ENCODE measurements at regions not wholly inside any gene's neighbourhood (a gene's known extent, or its start where the extent isn't known, plus 50 kb on each side); places are given as distances from the start of the nearest gene placed in this dataset.

DNA sequence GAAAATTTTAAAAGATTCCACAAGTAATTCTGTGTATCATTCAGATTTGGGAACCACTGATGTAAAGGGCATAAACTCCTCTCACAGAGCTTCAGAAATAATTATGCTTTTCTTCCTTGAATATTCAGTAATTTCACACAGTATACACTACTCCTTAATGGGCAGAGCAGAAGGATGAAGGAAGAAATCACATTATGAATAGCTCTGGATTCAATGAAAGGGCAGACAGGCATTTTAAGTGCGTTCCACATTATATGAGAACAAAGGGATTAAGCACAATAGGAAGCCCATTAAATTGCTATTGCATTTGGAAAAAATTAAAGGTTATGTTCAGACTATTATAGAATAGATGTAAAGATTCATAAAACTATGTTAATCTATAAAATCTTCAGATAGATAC, 142.6 kb downstream of the PDHA2 start:
- no peak overlapping the region for H3K4me2 ChIP-seq (ENCODE audit: low read depth, low read length)
- H2AFZ ChIP-seq (replicated peaks; ENCODE audit: low read length, poor library complexity), result no peak overlapping the region
- no peak overlapping the region for H2BK15ac ChIP-seq (ENCODE audit: low read depth, low read length)
- H4K20me1 ChIP-seq (ENCODE audit: insufficient read depth, low read length), result no peaks in the 10 kb centered on the region
- ChIA-PET POLR2A (ENCODE audit: unreplicated experiment) (no interaction called here), CTCF (no interaction called here)
- H3K4me1 ChIP-seq (ENCODE audit: control insufficient read depth, insufficient read depth, low read length), result no peaks in the 10 kb centered on the region
- no peak overlapping the region for H2AK5ac ChIP-seq (ENCODE audit: low read depth, low read length)
- no peak overlapping the region for H2BK20ac ChIP-seq (ENCODE audit: low read depth, low read length)
- H3K23ac ChIP-seq (ENCODE audit: low read depth, low read length), result no peak overlapping the region
- H4K91ac ChIP-seq (ENCODE audit: insufficient read depth, low read depth, low read length), result no peak overlapping the region
- no peak for ATAC-seq (ENCODE audit: low read depth)
- intact Hi-C loops (cut with micrococcal nuclease) (no loop called here), dilution Hi-C loops (cut with HindIII; ENCODE audit: low sequenced_read_pairs, unreplicated experiment) (no loop called here), in situ Hi-C loops (cut with MboI; ENCODE audit: low sequenced_read_pairs) (no loop called here)
- H2BK5ac ChIP-seq (ENCODE audit: low read depth, low read length, poor library complexity, severe bottlenecking), result no peak overlapping the region
- H4K5ac ChIP-seq (ENCODE audit: low read depth, low read length), result no peak overlapping the region
- H3K56ac ChIP-seq (ENCODE audit: extremely low read depth, insufficient read depth, low read length), result no peak overlapping the region
- no peak overlapping the region for H2BK120ac ChIP-seq (ENCODE audit: low read depth, low read length)
- no peak for TF ChIP-seq CHD1 (IDR thresholded peaks at IDR 0.05; ENCODE audit: low read depth, low read length)
- no peak for TF ChIP-seq FOS (IDR thresholded peaks at IDR 0.05; ENCODE audit: low read depth, low read length)
- no peak for TF ChIP-seq RFX5 (IDR thresholded peaks at IDR 0.05; ENCODE audit: low read depth, low read length)
- no peak for TF ChIP-seq MAZ (IDR thresholded peaks at IDR 0.05; ENCODE audit: borderline replicate concordance, low read depth, low read length)
- no peak for TF ChIP-seq BHLHE40 (IDR thresholded peaks at IDR 0.05; ENCODE audit: low read depth, low read length)
- TF ChIP-seq POLR2A (IDR thresholded peaks at IDR 0.05; ENCODE audit: low read depth, low read length), result no peak
- TF ChIP-seq CEBPB (IDR thresholded peaks at IDR 0.05; ENCODE audit: low read depth, low read length), result no peak
- TF ChIP-seq, protein P1, sequence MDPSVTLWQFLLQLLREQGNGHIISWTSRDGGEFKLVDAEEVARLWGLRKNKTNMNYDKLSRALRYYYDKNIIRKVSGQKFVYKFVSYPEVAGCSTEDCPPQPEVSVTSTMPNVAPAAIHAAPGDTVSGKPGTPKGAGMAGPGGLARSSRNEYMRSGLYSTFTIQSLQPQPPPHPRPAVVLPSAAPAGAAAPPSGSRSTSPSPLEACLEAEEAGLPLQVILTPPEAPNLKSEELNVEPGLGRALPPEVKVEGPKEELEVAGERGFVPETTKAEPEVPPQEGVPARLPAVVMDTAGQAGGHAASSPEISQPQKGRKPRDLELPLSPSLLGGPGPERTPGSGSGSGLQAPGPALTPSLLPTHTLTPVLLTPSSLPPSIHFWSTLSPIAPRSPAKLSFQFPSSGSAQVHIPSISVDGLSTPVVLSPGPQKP (IDR thresholded peaks at IDR 0.05; ENCODE audit: borderline replicate concordance, low read depth, low read length), result no peak
- TF ChIP-seq RCOR1 (IDR thresholded peaks at IDR 0.05; ENCODE audit: insufficient replicate concordance, low read length), result no peak
- TF ChIP-seq MAFK (IDR thresholded peaks at IDR 0.05; ENCODE audit: low read depth, low read length), result no peak
- TF ChIP-seq, protein P2, sequence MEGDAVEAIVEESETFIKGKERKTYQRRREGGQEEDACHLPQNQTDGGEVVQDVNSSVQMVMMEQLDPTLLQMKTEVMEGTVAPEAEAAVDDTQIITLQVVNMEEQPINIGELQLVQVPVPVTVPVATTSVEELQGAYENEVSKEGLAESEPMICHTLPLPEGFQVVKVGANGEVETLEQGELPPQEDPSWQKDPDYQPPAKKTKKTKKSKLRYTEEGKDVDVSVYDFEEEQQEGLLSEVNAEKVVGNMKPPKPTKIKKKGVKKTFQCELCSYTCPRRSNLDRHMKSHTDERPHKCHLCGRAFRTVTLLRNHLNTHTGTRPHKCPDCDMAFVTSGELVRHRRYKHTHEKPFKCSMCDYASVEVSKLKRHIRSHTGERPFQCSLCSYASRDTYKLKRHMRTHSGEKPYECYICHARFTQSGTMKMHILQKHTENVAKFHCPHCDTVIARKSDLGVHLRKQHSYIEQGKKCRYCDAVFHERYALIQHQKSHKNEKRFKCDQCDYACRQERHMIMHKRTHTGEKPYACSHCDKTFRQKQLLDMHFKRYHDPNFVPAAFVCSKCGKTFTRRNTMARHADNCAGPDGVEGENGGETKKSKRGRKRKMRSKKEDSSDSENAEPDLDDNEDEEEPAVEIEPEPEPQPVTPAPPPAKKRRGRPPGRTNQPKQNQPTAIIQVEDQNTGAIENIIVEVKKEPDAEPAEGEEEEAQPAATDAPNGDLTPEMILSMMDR (conservative IDR thresholded peaks at IDR 0.05; ENCODE audit: low read depth, low read length), result no peak
- no peak for TF ChIP-seq SMC3 (IDR thresholded peaks at IDR 0.05; ENCODE audit: low read depth, low read length)
- TF ChIP-seq RAD21 (IDR thresholded peaks at IDR 0.05; ENCODE audit: low read length), result no peak
- no peak for TF ChIP-seq MXI1 (IDR thresholded peaks at IDR 0.05; ENCODE audit: borderline replicate concordance, low read depth, low read length)
- TF ChIP-seq, protein P3, sequence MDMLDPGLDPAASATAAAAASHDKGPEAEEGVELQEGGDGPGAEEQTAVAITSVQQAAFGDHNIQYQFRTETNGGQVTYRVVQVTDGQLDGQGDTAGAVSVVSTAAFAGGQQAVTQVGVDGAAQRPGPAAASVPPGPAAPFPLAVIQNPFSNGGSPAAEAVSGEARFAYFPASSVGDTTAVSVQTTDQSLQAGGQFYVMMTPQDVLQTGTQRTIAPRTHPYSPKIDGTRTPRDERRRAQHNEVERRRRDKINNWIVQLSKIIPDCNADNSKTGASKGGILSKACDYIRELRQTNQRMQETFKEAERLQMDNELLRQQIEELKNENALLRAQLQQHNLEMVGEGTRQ (IDR thresholded peaks at IDR 0.05; ENCODE audit: low read depth, low read length), result no peak
- no peak overlapping the region for H3K4me3 ChIP-seq (ENCODE audit: insufficient read depth, low read depth, low read length)
- H3K4ac ChIP-seq (ENCODE audit: low read depth, low read length), result no peak overlapping the region
- no peak overlapping the region for H3K9ac ChIP-seq (ENCODE audit: low read depth, low read length)
- BruUV-seq (replicated peaks), result no TSS peak
- no peak overlapping the region for H2AK9ac ChIP-seq (replicated peaks; ENCODE audit: low read depth, low read length, poor library complexity)
- H3K27me3 ChIP-seq (ENCODE audit: control insufficient read depth, insufficient read depth, low read length), result no peaks in the 10 kb centered on the region
- DNase-seq, result no peak
- H3K18ac ChIP-seq (ENCODE audit: low read depth, low read length), result no peak overlapping the region
- H3K14ac ChIP-seq (replicated peaks; ENCODE audit: low read depth, low read length), result no peak overlapping the region
- H3K79me1 ChIP-seq (ENCODE audit: low read depth in 1 of 2, low read length in 2 of 2), result no peaks in the 10 kb centered on the region
- WGBS, 2 experiments (ENCODE audit: extremely low coverage in 2 of 2, insufficient read length in 1 of 2), result no CpG with 5 or more reads among the region's 1 CpG
- H3K9me3 ChIP-seq (ENCODE audit: control insufficient read depth, insufficient read depth, low read length), result peaks cover 16% of the 10 kb centered on the region
- H4K8ac ChIP-seq (ENCODE audit: low read depth in 2 of 2, low read length in 2 of 2), result no peak overlapping the region
- H3K9me1 ChIP-seq (ENCODE audit: insufficient read depth, low read length), result no peaks in the 10 kb centered on the region
- H3K36me3 ChIP-seq (ENCODE audit: control insufficient read depth, insufficient read depth, low read length), result no peaks in the 10 kb centered on the region
- H3K27ac ChIP-seq (ENCODE audit: insufficient read depth, low read length), result no peak overlapping the region
